ENCODE measurements at regions not wholly inside any gene's neighbourhood (a gene's known extent, or its start where the extent isn't known, plus 50 kb on each side); places are given as distances from the start of the nearest gene placed in this dataset.

- TF ChIP-seq, protein P1, sequence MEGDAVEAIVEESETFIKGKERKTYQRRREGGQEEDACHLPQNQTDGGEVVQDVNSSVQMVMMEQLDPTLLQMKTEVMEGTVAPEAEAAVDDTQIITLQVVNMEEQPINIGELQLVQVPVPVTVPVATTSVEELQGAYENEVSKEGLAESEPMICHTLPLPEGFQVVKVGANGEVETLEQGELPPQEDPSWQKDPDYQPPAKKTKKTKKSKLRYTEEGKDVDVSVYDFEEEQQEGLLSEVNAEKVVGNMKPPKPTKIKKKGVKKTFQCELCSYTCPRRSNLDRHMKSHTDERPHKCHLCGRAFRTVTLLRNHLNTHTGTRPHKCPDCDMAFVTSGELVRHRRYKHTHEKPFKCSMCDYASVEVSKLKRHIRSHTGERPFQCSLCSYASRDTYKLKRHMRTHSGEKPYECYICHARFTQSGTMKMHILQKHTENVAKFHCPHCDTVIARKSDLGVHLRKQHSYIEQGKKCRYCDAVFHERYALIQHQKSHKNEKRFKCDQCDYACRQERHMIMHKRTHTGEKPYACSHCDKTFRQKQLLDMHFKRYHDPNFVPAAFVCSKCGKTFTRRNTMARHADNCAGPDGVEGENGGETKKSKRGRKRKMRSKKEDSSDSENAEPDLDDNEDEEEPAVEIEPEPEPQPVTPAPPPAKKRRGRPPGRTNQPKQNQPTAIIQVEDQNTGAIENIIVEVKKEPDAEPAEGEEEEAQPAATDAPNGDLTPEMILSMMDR (tag by site-specific recombination; IDR thresholded peaks at IDR 0.05): no peak
- TF ChIP-seq, protein P2, sequence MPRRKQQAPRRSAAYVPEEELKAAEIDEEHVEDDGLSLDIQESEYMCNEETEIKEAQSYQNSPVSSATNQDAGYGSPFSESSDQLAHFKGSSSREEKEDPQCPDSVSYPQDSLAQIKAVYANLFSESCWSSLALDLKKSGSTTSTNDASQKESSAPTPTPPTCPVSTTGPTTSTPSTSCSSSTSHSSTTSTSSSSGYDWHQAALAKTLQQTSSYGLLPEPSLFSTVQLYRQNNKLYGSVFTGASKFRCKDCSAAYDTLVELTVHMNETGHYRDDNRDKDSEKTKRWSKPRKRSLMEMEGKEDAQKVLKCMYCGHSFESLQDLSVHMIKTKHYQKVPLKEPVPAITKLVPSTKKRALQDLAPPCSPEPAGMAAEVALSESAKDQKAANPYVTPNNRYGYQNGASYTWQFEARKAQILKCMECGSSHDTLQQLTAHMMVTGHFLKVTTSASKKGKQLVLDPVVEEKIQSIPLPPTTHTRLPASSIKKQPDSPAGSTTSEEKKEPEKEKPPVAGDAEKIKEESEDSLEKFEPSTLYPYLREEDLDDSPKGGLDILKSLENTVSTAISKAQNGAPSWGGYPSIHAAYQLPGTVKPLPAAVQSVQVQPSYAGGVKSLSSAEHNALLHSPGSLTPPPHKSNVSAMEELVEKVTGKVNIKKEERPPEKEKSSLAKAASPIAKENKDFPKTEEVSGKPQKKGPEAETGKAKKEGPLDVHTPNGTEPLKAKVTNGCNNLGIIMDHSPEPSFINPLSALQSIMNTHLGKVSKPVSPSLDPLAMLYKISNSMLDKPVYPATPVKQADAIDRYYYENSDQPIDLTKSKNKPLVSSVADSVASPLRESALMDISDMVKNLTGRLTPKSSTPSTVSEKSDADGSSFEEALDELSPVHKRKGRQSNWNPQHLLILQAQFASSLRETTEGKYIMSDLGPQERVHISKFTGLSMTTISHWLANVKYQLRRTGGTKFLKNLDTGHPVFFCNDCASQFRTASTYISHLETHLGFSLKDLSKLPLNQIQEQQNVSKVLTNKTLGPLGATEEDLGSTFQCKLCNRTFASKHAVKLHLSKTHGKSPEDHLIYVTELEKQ (tag by site-specific recombination; IDR thresholded peaks at IDR 0.05; ENCODE audit: borderline replicate concordance): no peak
- TF ChIP-seq, protein P3, sequence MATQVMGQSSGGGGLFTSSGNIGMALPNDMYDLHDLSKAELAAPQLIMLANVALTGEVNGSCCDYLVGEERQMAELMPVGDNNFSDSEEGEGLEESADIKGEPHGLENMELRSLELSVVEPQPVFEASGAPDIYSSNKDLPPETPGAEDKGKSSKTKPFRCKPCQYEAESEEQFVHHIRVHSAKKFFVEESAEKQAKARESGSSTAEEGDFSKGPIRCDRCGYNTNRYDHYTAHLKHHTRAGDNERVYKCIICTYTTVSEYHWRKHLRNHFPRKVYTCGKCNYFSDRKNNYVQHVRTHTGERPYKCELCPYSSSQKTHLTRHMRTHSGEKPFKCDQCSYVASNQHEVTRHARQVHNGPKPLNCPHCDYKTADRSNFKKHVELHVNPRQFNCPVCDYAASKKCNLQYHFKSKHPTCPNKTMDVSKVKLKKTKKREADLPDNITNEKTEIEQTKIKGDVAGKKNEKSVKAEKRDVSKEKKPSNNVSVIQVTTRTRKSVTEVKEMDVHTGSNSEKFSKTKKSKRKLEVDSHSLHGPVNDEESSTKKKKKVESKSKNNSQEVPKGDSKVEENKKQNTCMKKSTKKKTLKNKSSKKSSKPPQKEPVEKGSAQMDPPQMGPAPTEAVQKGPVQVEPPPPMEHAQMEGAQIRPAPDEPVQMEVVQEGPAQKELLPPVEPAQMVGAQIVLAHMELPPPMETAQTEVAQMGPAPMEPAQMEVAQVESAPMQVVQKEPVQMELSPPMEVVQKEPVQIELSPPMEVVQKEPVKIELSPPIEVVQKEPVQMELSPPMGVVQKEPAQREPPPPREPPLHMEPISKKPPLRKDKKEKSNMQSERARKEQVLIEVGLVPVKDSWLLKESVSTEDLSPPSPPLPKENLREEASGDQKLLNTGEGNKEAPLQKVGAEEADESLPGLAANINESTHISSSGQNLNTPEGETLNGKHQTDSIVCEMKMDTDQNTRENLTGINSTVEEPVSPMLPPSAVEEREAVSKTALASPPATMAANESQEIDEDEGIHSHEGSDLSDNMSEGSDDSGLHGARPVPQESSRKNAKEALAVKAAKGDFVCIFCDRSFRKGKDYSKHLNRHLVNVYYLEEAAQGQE (tag by site-specific recombination; IDR thresholded peaks at IDR 0.05): no peak
- TF ChIP-seq ZNF426 (tag by site-specific recombination; IDR thresholded peaks at IDR 0.05) (no peak), ZNF174 (tag by site-specific recombination; IDR thresholded peaks at IDR 0.05) (no peak), ZNF416 (tag by site-specific recombination; IDR thresholded peaks at IDR 0.05) (no peak), IKZF3 (tag by site-specific recombination; IDR thresholded peaks at IDR 0.05) (no peak)
- TF ChIP-seq, protein P4, sequence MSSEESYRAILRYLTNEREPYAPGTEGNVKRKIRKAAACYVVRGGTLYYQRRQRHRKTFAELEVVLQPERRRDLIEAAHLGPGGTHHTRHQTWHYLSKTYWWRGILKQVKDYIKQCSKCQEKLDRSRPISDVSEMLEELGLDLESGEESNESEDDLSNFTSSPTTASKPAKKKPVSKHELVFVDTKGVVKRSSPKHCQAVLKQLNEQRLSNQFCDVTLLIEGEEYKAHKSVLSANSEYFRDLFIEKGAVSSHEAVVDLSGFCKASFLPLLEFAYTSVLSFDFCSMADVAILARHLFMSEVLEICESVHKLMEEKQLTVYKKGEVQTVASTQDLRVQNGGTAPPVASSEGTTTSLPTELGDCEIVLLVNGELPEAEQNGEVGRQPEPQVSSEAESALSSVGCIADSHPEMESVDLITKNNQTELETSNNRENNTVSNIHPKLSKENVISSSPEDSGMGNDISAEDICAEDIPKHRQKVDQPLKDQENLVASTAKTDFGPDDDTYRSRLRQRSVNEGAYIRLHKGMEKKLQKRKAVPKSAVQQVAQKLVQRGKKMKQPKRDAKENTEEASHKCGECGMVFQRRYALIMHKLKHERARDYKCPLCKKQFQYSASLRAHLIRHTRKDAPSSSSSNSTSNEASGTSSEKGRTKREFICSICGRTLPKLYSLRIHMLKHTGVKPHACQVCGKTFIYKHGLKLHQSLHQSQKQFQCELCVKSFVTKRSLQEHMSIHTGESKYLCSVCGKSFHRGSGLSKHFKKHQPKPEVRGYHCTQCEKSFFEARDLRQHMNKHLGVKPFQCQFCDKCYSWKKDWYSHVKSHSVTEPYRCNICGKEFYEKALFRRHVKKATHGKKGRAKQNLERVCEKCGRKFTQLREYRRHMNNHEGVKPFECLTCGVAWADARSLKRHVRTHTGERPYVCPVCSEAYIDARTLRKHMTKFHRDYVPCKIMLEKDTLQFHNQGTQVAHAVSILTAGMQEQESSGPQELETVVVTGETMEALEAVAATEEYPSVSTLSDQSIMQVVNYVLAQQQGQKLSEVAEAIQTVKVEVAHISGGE (tag by site-specific recombination; conservative IDR thresholded peaks at IDR 0.05; ENCODE audit: low read depth): no peak
- TF ChIP-seq, protein P5, sequence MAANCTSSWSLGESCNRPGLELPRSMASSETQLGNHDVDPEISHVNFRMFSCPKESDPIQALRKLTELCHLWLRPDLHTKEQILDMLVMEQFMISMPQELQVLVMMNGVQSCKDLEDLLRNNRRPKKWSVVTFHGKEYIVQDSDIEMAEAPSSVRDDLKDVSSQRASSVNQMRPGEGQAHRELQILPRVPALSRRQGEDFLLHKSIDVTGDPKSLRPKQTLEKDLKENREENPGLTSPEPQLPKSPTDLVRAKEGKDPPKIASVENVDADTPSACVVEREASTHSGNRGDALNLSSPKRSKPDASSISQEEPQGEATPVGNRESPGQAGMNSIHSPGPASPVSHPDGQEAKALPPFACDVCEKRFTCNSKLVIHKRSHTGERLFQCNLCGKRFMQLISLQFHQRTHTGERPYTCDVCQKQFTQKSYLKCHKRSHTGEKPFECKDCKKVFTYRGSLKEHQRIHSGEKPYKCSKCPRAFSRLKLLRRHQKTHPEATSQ (tag by site-specific recombination; IDR thresholded peaks at IDR 0.05): no peak
Measured at GRCh38 chr2:145524303-145524702, 1004.4 kb upstream of the ZEB2 start.

Measured in HEK293 (cell line).